Iris pigment epithelial cell (primary cell): ENCODE measurements at regions not wholly inside any gene's neighbourhood (a gene's known extent, or its start where the extent isn't known, plus 50 kb on each side); places are given as distances from the start of the nearest gene placed in this dataset.

ENCODE experiments used
- DNase-seq: peaks from one replicate; pipeline ENCODE4 v3.0.0-alpha.2; 2011; ENCODE audit warnings: low read depth

GRCh38 chr1:243916160-243916559 is 66.1 kb upstream of the AKT3 start:
- DNase-seq = peak; percentile 61

- no peak for DNase-seq
Measured at GRCh38 chr1:243912347-243912746, 62.3 kb upstream of the AKT3 start.

- no peak for DNase-seq
Measured at GRCh38 chr1:243910607-243911006, 60.6 kb upstream of the AKT3 start.

- peak; percentile 31 for DNase-seq
Measured at GRCh38 chr1:243903895-243904294, 53.9 kb upstream of the AKT3 start.

GRCh38 chr1:243903041-243903440 is 53.0 kb upstream of the AKT3 start:
- DNase-seq = no peak

- DNase-seq = no peak
Measured at GRCh38 chr1:243902100-243902499, 52.1 kb upstream of the AKT3 start.
